Dendritic cell treated with granulocyte-macrophage colony-stimulating factor and Interleukin-4, amounts not matched to agents 40 ng/mL and 50 ng/mL, for 4 days (primary cell): ENCODE measurements at regions not wholly inside any gene's neighbourhood (a gene's known extent, or its start where the extent isn't known, plus 50 kb on each side); places are given as distances from the start of the nearest gene placed in this dataset.
"Not testable (repeated sequence)": the region's sequence is repeated elsewhere in the genome, so short reads cannot be mapped to it uniquely, and the experiment has no call there.

Experiments
- H3K27ac Mint-ChIP-seq: one replicate; pipeline ENCODE4 v1.8.0; 2022; ENCODE audit warnings: mild to moderate bottlenecking, mixed read lengths
- H3K27me3 Mint-ChIP-seq: one replicate; pipeline ENCODE4 v1.8.0; 2022; ENCODE audit warnings: mild to moderate bottlenecking, mixed read lengths
- H3K36me3 Mint-ChIP-seq: one replicate; pipeline ENCODE4 v1.8.0; 2022; ENCODE audit warnings: low read depth, mixed read lengths
- H3K4me1 Mint-ChIP-seq: one replicate; pipeline ENCODE4 v1.8.0; 2022; ENCODE audit warnings: low read depth, mixed read lengths
- H3K4me3 Mint-ChIP-seq: one replicate; pipeline ENCODE4 v1.8.0; 2022; ENCODE audit warnings: mild to moderate bottlenecking, moderate library complexity, mixed read lengths
- H3K9me3 Mint-ChIP-seq: one replicate; pipeline ENCODE4 v1.8.0; 2022; ENCODE audit warnings: mixed read lengths
- intact Hi-C: fragments of 100-400 bp; cut with micrococcal nuclease; formaldehyde crosslinking; loops from one replicate; pipeline ENCODE4 v1.15.0; 2022

GRCh38 chrY:7881696-7882095 lies 970.1 kb upstream of the AMELY start:
- Mint-ChIP-seq H3K4me1 (no peaks in the 10 kb centered on the region), H3K36me3 (no peaks in the 10 kb centered on the region), H3K4me3 (no peak overlapping the region), H3K9me3 (no peaks in the 10 kb centered on the region), H3K27ac (no peak overlapping the region), H3K27me3 (no peaks in the 10 kb centered on the region)
- intact Hi-C loops = no loop called here

- intact Hi-C loops = no loop called here
- Mint-ChIP-seq H3K36me3 (no peaks in the 10 kb centered on the region), H3K4me3 (no peak overlapping the region), H3K27me3 (no peaks in the 10 kb centered on the region), H3K9me3 (no peaks in the 10 kb centered on the region), H3K4me1 (no peaks in the 10 kb centered on the region), H3K27ac (no peak overlapping the region)
Observed at GRCh38 chrY:7879245-7879644, 967.7 kb upstream of the AMELY start.

GRCh38 chrY:7878719-7879118 lies 967.2 kb upstream of the AMELY start:
- Mint-ChIP-seq H3K4me1 (no peaks in the 10 kb centered on the region), H3K36me3 (no peaks in the 10 kb centered on the region), H3K9me3 (no peaks in the 10 kb centered on the region), H3K27ac (no peak overlapping the region), H3K4me3 (no peak overlapping the region), H3K27me3 (no peaks in the 10 kb centered on the region)
- intact Hi-C loops = no loop called here

- no peaks in the 10 kb centered on the region for H3K9me3 Mint-ChIP-seq
Observed at GRCh38 chrY:7877458-7877857, 965.9 kb upstream of the AMELY start.

GRCh38 chrY:7874080-7874479 lies 962.5 kb upstream of the AMELY start:
- no peaks in the 10 kb centered on the region for H3K4me1 Mint-ChIP-seq
- no peak overlapping the region for H3K27ac Mint-ChIP-seq
- H3K9me3 Mint-ChIP-seq = no peaks in the 10 kb centered on the region
- H3K27me3 Mint-ChIP-seq = no peaks in the 10 kb centered on the region
- intact Hi-C loops = no loop called here
- no peak overlapping the region for H3K4me3 Mint-ChIP-seq
- H3K36me3 Mint-ChIP-seq = no peaks in the 10 kb centered on the region

More at GRCh38 chrY:7877458-7877857, 965.9 kb upstream of the AMELY start:
- H3K4me3 Mint-ChIP-seq = no peak overlapping the region
- no peaks in the 10 kb centered on the region for H3K27me3 Mint-ChIP-seq
- intact Hi-C loops = no loop called here
- no peak overlapping the region for H3K27ac Mint-ChIP-seq
- H3K4me1 Mint-ChIP-seq = no peaks in the 10 kb centered on the region
- H3K36me3 Mint-ChIP-seq = no peaks in the 10 kb centered on the region

- no peaks in the 10 kb centered on the region for H3K36me3 Mint-ChIP-seq
- H3K4me3 Mint-ChIP-seq = no peak overlapping the region
- H3K9me3 Mint-ChIP-seq = no peaks in the 10 kb centered on the region
- H3K27me3 Mint-ChIP-seq = no peaks in the 10 kb centered on the region
- no peaks in the 10 kb centered on the region for H3K4me1 Mint-ChIP-seq
- no peak overlapping the region for H3K27ac Mint-ChIP-seq
- intact Hi-C loops = no loop called here
Observed at GRCh38 chrY:7871304-7871932, 959.9 kb upstream of the AMELY start.

- Mint-ChIP-seq H3K27me3 (no peaks in the 10 kb centered on the region), H3K27ac (no peak overlapping the region), H3K9me3 (no peaks in the 10 kb centered on the region), H3K4me1 (no peaks in the 10 kb centered on the region), H3K36me3 (no peaks in the 10 kb centered on the region), H3K4me3 (no peak overlapping the region)
- intact Hi-C loops = no loop called here
Observed at GRCh38 chrY:7866976-7867375, 955.4 kb upstream of the AMELY start.

- Mint-ChIP-seq H3K4me3 (no peak overlapping the region), H3K9me3 (no peaks in the 10 kb centered on the region), H3K27me3 (no peaks in the 10 kb centered on the region), H3K36me3 (no peaks in the 10 kb centered on the region), H3K27ac (no peak overlapping the region), H3K4me1 (no peaks in the 10 kb centered on the region)
- intact Hi-C loops = no loop called here
Observed at GRCh38 chrY:7860781-7861614, 949.4 kb upstream of the AMELY start.

- no peaks in the 10 kb centered on the region for H3K9me3 Mint-ChIP-seq
- peaks cover 7% of the 10 kb centered on the region for H3K27me3 Mint-ChIP-seq
- intact Hi-C loops = no loop called here
- H3K36me3 Mint-ChIP-seq = no peaks in the 10 kb centered on the region
- H3K27ac Mint-ChIP-seq = no peak overlapping the region
- no peak overlapping the region for H3K4me3 Mint-ChIP-seq
- no peaks in the 10 kb centered on the region for H3K4me1 Mint-ChIP-seq
Observed at GRCh38 chrY:7850191-7850590, 938.6 kb upstream of the AMELY start.

- Mint-ChIP-seq H3K27me3 (peaks cover 4% of the 10 kb centered on the region), H3K27ac (no peak overlapping the region), H3K4me1 (no peaks in the 10 kb centered on the region), H3K36me3 (no peaks in the 10 kb centered on the region), H3K9me3 (no peaks in the 10 kb centered on the region), H3K4me3 (no peak overlapping the region)
- intact Hi-C loops = no loop called here
Observed at GRCh38 chrY:7845776-7846175, 934.2 kb upstream of the AMELY start.

GRCh38 chrY:7837046-7837445 lies 925.5 kb upstream of the AMELY start:
- peaks cover 10% of the 10 kb centered on the region for H3K27me3 Mint-ChIP-seq
- no peak overlapping the region for H3K4me3 Mint-ChIP-seq
- intact Hi-C loops = no loop called here
- no peaks in the 10 kb centered on the region for H3K9me3 Mint-ChIP-seq
- H3K27ac Mint-ChIP-seq = no peak overlapping the region
- peaks cover 5% of the 10 kb centered on the region for H3K4me1 Mint-ChIP-seq
- H3K36me3 Mint-ChIP-seq = no peaks in the 10 kb centered on the region

- intact Hi-C loops = no loop called here
- H3K36me3 Mint-ChIP-seq = no peaks in the 10 kb centered on the region
- no peaks in the 10 kb centered on the region for H3K9me3 Mint-ChIP-seq
- H3K27ac Mint-ChIP-seq = no peak overlapping the region
- peaks cover 5% of the 10 kb centered on the region for H3K4me1 Mint-ChIP-seq
- peaks cover 10% of the 10 kb centered on the region for H3K27me3 Mint-ChIP-seq
- no peak overlapping the region for H3K4me3 Mint-ChIP-seq
Observed at GRCh38 chrY:7836366-7836765, 924.8 kb upstream of the AMELY start.

- Mint-ChIP-seq H3K4me1 (peaks cover 5% of the 10 kb centered on the region), H3K27ac (no peak overlapping the region), H3K36me3 (no peaks in the 10 kb centered on the region), H3K4me3 (no peak overlapping the region), H3K27me3 (peaks cover 12% of the 10 kb centered on the region), H3K9me3 (no peaks in the 10 kb centered on the region)
- intact Hi-C loops = no loop called here
Observed at GRCh38 chrY:7835416-7835815, 923.9 kb upstream of the AMELY start.

GRCh38 chrY:7834284-7834683 lies 922.7 kb upstream of the AMELY start:
- H3K27ac Mint-ChIP-seq = no peak overlapping the region
- H3K9me3 Mint-ChIP-seq = no peaks in the 10 kb centered on the region
- peaks cover 5% of the 10 kb centered on the region for H3K4me1 Mint-ChIP-seq
- H3K4me3 Mint-ChIP-seq = no peak overlapping the region
- H3K36me3 Mint-ChIP-seq = no peaks in the 10 kb centered on the region
- intact Hi-C loops = no loop called here
- peaks cover 12% of the 10 kb centered on the region for H3K27me3 Mint-ChIP-seq

- intact Hi-C loops, H3K36me3 Mint-ChIP-seq, H3K27me3 Mint-ChIP-seq, H3K9me3 Mint-ChIP-seq, H3K4me1 Mint-ChIP-seq, H3K4me3 Mint-ChIP-seq, H3K27ac Mint-ChIP-seq: not testable (repeated sequence)
Observed at GRCh38 chrY:7830881-7831280, 919.3 kb upstream of the AMELY start.
